HFFc6 (cell line): ENCODE measurements at regions not wholly inside any gene's neighbourhood (a gene's known extent, or its start where the extent isn't known, plus 50 kb on each side); places are given as distances from the start of the nearest gene placed in this dataset.

Experiments used
- DNase-seq: peaks from one replicate; pipeline ENCODE4 v3.0.0-alpha.2; 2018
- H3K27ac Mint-ChIP-seq: 2 replicates; pipeline ENCODE4 v1.8.0; 2020; ENCODE audit warnings: mild to moderate bottlenecking, mixed read lengths
- H3K27me3 Mint-ChIP-seq: 2 replicates; pipeline ENCODE4 v1.8.0; 2021; ENCODE audit warnings: mild to moderate bottlenecking, moderate library complexity, mixed read lengths; ENCODE audit not compliant: insufficient read depth
- H3K36me3 Mint-ChIP-seq: 2 replicates; pipeline ENCODE4 v1.8.0; 2021; ENCODE audit warnings: low read depth, mixed read lengths
- H3K4me1 Mint-ChIP-seq: 2 replicates; pipeline ENCODE4 v1.8.0; 2020; ENCODE audit warnings: low read depth, mixed read lengths
- H3K4me3 Mint-ChIP-seq: 2 replicates; pipeline ENCODE4 v1.8.0; 2020; ENCODE audit warnings: mild to moderate bottlenecking, moderate library complexity, mixed read lengths
- H3K9me3 Mint-ChIP-seq: 2 replicates; pipeline ENCODE4 v1.8.0; 2020; ENCODE audit warnings: mild to moderate bottlenecking, mixed read lengths
- CTCF ChIP-seq: fragments of 200-600 bp; sonication (generic); IDR thresholded peaks from 2 replicates; pipeline ENCODE4 v1.5.0; 2021; ENCODE audit warnings: antibody characterized with exemption, mild to moderate bottlenecking

- no peaks in the 10 kb centered on the region for H3K36me3 Mint-ChIP-seq
- peaks cover 24% of the 10 kb centered on the region for H3K9me3 Mint-ChIP-seq
- H3K27me3 Mint-ChIP-seq = peaks cover 2% of the 10 kb centered on the region; the same call in 1 of the 2 replicates
- no peak overlapping the region for H3K4me3 Mint-ChIP-seq
- no peak for DNase-seq
- no peak overlapping the region for H3K27ac Mint-ChIP-seq
- H3K4me1 Mint-ChIP-seq = no peaks in the 10 kb centered on the region
- no peak for TF ChIP-seq CTCF
Observed at GRCh38 chr3:182393151-182393550, 400.2 kb upstream of the ATP11B start.

- H3K36me3 Mint-ChIP-seq = no peaks in the 10 kb centered on the region
- no peak for DNase-seq
- no peaks in the 10 kb centered on the region for H3K4me1 Mint-ChIP-seq
- peaks cover 2% of the 10 kb centered on the region; the same call in 1 of the 2 replicates for H3K27me3 Mint-ChIP-seq
- H3K9me3 Mint-ChIP-seq = peaks cover 24% of the 10 kb centered on the region
- no peak overlapping the region for H3K4me3 Mint-ChIP-seq
- TF ChIP-seq CTCF = no peak
- H3K27ac Mint-ChIP-seq = no peak overlapping the region
Observed at GRCh38 chr3:182393830-182394367, 399.4 kb upstream of the ATP11B start.

- H3K36me3 Mint-ChIP-seq = no peaks in the 10 kb centered on the region
- no peak overlapping the region for H3K4me3 Mint-ChIP-seq
- no peaks in the 10 kb centered on the region for H3K4me1 Mint-ChIP-seq
- DNase-seq = no peak
- no peak overlapping the region for H3K27ac Mint-ChIP-seq
- peaks cover 2% of the 10 kb centered on the region; the same call in 1 of the 2 replicates for H3K27me3 Mint-ChIP-seq
- no peak for TF ChIP-seq CTCF
- H3K9me3 Mint-ChIP-seq = peaks cover 37% of the 10 kb centered on the region
Observed at GRCh38 chr3:182397164-182397563, 396.1 kb upstream of the ATP11B start.

- Mint-ChIP-seq H3K9me3 (peaks cover 37% of the 10 kb centered on the region), H3K27me3 (peaks cover 2% of the 10 kb centered on the region; the same call in 1 of the 2 replicates), H3K36me3 (no peaks in the 10 kb centered on the region), H3K4me1 (no peaks in the 10 kb centered on the region), H3K27ac (no peak overlapping the region), H3K4me3 (no peak overlapping the region)
- no peak for DNase-seq
- no peak for TF ChIP-seq CTCF
Observed at GRCh38 chr3:182399978-182400737, 393.1 kb upstream of the ATP11B start.

- Mint-ChIP-seq H3K36me3 (no peaks in the 10 kb centered on the region), H3K27ac (no peak overlapping the region), H3K4me3 (no peak overlapping the region), H3K27me3 (no peaks in the 10 kb centered on the region), H3K4me1 (no peaks in the 10 kb centered on the region), H3K9me3 (peaks cover 42% of the 10 kb centered on the region)
- no peak for TF ChIP-seq CTCF
- DNase-seq = no peak
Observed at GRCh38 chr3:182400838-182401237, 392.5 kb upstream of the ATP11B start.
